ENCODE measurements at regions not wholly inside any gene's neighbourhood (a gene's known extent, or its start where the extent isn't known, plus 50 kb on each side); places are given as distances from the start of the nearest gene placed in this dataset.

- Histone ChIP-seq H3K27me3 (no peaks in the 10 kb centered on the region), H3K9me3 (no peaks in the 10 kb centered on the region), H3K36me3 (no peaks in the 10 kb centered on the region), H3K27ac (no peak overlapping the region), H3K4me1 (no peaks in the 10 kb centered on the region), H3K4me3 (no peak overlapping the region)
- intact Hi-C loops (cut with DNase I) = no loop called here
- WGBS, 2 donors = 62 to 70% methylated on average over 4 of the region's 4 CpGs
- ATAC-seq = no peak
- DNase-seq = no peak
- TF ChIP-seq CTCF (IDR thresholded peaks at IDR 0.05) = no peak
- no peak for FAIRE-seq
Measured at GRCh38 chr4:27186710-27187109, 326.1 kb downstream of the STIM2 start.

- ATAC-seq = no peak
- Histone ChIP-seq H3K27ac (no peak overlapping the region), H3K4me1 (no peaks in the 10 kb centered on the region), H3K4me3 (no peak overlapping the region), H3K36me3 (no peaks in the 10 kb centered on the region), H3K9me3 (no peaks in the 10 kb centered on the region), H3K27me3 (no peaks in the 10 kb centered on the region)
- no peak for FAIRE-seq
- TF ChIP-seq CTCF (IDR thresholded peaks at IDR 0.05) = no peak
- intact Hi-C loops (cut with DNase I) = no loop called here
- no peak for DNase-seq
- WGBS, 2 donors = 52 to 77% methylated on average over 2 of the region's 2 CpGs
Measured at GRCh38 chr4:27187786-27188185, 327.1 kb downstream of the STIM2 start.

GRCh38 chr4:27189683-27190082 lies 329.0 kb downstream of the STIM2 start:
- no peak for TF ChIP-seq CTCF (IDR thresholded peaks at IDR 0.05)

GRCh38 chr4:27191592-27191991 lies 331.0 kb downstream of the STIM2 start:
- ATAC-seq = no peak
- 40 to 50% methylated on average over 1 of the region's 1 CpG for WGBS, 2 donors
- Histone ChIP-seq H3K9me3 (no peaks in the 10 kb centered on the region), H3K4me3 (no peak overlapping the region), H3K27me3 (no peaks in the 10 kb centered on the region), H3K4me1 (no peaks in the 10 kb centered on the region), H3K36me3 (no peaks in the 10 kb centered on the region), H3K27ac (no peak overlapping the region)
- no peak for FAIRE-seq
- DNase-seq = no peak
- intact Hi-C loops (cut with DNase I) = no loop called here
- no peak for TF ChIP-seq CTCF (IDR thresholded peaks at IDR 0.05)

More at GRCh38 chr4:27189683-27190082, 329.0 kb downstream of the STIM2 start:
- ATAC-seq (no peak), DNase-seq (no peak), FAIRE-seq (no peak)
- H3K4me1 ChIP-seq = no peaks in the 10 kb centered on the region
- no peaks in the 10 kb centered on the region for H3K36me3 ChIP-seq
- no peak overlapping the region for H3K4me3 ChIP-seq
- no peak overlapping the region for H3K27ac ChIP-seq
- intact Hi-C loops (cut with DNase I) = no loop called here
- 17 to 19% methylated on average over 6 of the region's 6 CpGs for WGBS, 2 donors
- H3K9me3 ChIP-seq = no peaks in the 10 kb centered on the region
- no peaks in the 10 kb centered on the region for H3K27me3 ChIP-seq

- no peak overlapping the region for H3K4me3 ChIP-seq
- DNase-seq = no peak
- 45 to 48% methylated on average over 2 of the region's 2 CpGs for WGBS, 2 donors
- no peaks in the 10 kb centered on the region for H3K4me1 ChIP-seq
- TF ChIP-seq CTCF (IDR thresholded peaks at IDR 0.05) = no peak
- no peak for ATAC-seq
- no peak for FAIRE-seq
- no peaks in the 10 kb centered on the region for H3K9me3 ChIP-seq
- H3K36me3 ChIP-seq = no peaks in the 10 kb centered on the region
- no peak overlapping the region for H3K27ac ChIP-seq
- no peaks in the 10 kb centered on the region for H3K27me3 ChIP-seq
- intact Hi-C loops (cut with DNase I) = no loop called here
Measured at GRCh38 chr4:27194599-27195176, 334.0 kb downstream of the STIM2 start.
